HG03064 (cell line): ENCODE measurements at regions not wholly inside any gene's neighbourhood (a gene's known extent, or its start where the extent isn't known, plus 50 kb on each side); places are given as distances from the start of the nearest gene placed in this dataset.
A peak's percentile ranks its signal among the peaks of the same experiment; 100 is the strongest.

Experiments used
- ATAC-seq: cut with Tn5 transposase; IDR thresholded peaks from one replicate; pipeline ENCODE4 v1.9.1; 2021; ENCODE audit warnings: low read depth; ENCODE audit not compliant: unreplicated experiment

DNA sequence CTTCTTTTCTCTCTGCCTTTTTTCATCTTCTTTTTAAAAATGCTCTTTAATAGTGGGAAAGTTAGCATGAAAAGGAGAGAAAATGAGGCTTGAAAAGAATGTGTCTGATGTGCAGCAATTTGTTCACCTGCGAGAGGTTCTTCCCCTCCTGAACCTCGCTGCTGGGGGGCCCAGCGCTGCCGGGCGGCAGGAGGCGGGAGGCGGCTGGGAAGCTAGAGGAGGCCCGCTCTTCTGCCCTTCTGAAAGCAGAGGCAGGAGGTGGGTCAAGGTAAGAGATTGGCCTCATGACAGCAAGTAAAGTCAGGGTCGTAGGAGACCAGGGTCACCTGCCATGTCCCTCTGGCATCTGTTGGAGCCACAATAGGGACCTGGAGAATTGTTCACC lies 78.6 kb upstream of the TNRC6C start:
- no peak for ATAC-seq

DNA sequence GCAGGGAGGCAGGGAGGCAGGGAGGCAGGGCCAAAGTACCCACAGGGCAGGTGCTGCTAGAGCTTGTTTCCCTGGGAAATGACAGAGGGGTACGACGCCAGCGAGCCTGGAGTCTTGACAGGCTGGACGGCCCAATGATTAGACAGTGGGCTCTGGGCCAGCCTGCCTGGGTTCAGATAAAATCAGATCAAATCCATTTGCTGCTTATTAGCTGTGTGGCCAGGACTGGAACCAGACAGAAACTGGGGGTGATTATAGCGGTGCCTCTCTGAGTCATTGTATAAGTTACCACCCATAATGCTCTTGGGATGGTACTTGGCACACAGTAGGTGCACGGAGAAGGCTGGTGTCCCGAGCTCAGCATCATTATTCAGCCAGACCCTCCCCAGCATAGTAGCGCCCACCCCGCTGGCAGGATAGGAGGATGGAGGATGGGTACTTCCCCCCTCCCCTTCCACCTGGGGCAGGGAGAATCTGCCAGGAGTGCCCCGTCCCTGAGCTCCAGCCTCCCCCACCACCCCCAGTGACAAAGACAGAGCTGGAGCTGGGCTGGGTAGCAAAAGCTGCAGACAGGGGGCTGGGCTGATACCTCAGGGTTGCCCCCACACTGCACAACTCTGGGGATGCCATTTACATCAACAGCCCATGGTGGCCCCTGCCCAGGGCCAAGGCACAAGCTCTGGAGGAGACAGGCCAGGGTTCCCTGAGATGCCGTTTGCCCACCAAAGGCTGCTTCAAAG lies 77.6 kb upstream of the TNRC6C start:
- peak; percentile 17 for ATAC-seq

DNA sequence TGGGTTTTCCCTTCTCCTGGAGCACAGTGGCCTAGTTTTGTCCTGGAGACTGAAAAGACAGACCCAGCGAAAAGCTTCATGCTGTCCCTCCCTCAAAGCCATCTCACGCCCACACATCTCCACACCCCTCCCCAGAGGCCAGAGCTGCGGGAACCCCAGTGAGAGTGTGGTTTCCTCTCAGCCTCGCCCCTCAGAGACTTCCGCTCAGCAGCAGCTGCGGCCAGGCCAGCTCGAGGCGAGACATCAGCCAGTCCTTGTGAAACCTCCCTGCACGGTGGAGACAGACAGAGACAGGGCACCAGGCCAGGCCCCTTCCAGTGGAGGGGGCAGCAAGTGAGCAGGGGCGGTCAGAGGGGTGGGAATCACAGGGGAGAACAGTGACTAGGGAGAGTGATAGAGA lies 77.0 kb upstream of the TNRC6C start:
- ATAC-seq: peak; percentile 77

DNA sequence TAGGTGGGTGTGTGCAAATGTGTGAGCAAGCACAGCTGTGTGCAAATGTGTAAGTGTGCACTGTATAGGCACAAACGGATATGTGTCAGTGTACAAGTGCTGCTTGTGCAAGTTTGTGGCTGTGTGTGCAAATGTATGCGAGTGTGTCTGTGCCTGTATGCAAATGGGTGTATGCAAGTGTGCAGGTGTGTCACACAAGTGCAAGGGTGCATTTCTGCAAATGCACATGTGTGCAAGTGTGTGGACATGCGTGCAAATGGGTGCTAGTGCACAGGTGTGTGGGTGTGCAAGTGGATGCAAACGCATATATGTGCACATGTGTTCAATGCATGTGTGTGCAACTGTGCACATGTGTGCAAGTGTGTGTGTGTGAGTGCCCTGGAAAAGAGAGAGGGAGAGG lies 76.5 kb upstream of the TNRC6C start:
- ATAC-seq: no peak

DNA sequence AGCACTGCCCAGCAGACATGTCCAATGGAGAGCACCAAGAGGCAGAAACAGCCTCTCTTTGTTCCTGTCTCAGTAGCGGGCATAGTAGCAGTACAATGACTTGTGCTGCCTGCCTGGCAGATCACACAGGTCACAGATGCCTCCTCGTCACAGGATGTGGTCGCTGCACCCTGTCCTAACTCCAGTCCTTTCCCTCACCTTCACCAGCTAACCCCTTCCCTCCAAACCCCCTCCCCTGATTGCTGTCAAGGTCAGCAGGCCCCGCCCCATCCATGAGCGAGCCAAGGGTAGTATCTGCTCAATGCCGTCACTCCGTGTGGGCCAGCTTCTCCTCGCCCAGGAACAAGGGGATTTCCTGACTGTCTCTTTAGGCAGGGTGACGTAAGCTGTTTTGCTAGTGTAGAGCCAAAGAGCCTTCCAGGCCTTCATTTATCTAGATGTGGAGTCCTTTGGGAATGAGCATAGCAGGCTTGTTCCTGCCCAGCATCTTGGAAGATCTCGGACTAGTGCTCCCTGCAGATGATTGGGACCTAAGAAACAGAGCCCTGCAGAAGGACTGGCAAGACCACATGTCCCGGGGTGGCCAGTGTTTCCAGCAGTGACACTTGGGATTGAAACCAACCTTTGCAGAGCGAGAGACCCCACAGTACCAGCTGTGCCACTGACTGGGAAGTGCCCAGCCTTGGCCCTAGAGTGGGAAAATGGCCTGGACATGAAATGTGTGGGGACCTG lies 75.9 kb upstream of the TNRC6C start:
- ATAC-seq: no peak

DNA sequence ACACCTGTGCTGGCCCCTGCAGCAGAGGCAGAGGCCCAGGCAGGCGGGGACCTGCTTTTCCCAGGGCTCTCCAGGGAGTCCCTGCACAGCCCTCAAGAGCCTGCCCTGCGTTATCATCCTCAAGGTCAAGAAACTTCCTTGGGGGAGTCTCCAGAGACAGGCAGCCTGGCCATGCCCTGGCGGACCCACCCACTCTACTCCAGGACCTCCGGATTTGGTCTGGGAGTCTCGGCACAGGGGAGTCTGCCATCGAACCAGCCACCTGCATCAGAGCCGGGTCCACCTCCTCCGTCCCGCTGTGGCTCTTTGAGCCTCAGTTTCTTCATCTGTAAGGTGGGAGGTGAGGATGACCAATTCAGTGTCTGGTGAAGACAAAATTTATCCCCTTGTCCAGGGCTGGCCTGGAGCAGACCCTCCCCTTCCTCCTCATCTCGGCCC lies 75.3 kb upstream of the TNRC6C start:
- ATAC-seq: no peak

DNA sequence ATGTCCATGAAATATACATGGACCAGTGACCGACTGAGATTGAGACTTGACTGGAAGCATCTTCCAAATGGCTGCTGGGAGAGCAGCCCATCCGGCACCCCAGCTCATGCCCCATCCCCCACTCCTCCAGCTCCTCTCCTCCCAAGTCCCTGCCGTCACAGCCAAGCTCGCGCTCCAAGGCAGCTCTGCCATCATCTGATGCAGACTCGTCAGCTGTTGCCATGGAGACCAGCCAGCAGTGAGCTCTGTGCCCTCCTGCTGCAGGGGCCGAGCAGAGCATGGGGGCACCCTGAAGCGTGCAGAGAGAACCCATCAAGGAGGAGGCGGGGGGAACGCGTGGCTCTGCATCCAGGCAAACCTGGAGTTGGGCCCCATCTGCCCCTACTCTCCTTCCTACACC lies 74.5 kb upstream of the TNRC6C start:
- no peak for ATAC-seq

DNA sequence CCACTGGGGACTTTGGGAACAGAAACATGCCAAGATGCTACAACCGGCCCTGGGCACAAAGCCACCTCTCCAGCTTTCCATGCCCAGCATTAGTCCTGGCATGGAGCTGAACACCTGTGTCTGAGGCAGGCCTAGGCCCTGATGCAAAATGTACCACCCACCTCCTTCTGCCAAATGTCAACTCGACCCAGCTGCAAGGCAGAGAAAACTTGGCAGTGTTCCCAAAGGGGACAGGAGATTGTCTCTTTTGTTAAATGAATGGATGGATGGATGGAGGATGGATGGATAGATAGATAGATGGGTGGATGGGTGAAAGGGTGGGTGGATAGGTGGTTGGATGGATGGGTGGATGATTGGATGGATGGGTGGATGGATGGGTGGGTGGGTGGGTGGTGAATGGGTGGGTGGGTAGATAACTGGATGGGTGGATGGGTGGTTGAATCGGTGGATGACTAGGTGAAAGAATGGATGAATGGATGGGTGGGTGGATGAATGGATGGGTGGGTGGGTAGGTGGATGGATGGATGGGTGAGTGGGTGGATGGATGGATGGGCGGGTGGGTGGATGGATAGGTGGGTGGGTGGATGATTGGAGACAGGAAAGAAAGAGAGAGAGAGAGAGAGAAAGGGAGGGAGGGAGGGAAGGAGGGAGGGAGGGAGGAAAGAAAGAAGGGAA lies 73.4 kb upstream of the TNRC6C start:
- no peak for ATAC-seq

DNA sequence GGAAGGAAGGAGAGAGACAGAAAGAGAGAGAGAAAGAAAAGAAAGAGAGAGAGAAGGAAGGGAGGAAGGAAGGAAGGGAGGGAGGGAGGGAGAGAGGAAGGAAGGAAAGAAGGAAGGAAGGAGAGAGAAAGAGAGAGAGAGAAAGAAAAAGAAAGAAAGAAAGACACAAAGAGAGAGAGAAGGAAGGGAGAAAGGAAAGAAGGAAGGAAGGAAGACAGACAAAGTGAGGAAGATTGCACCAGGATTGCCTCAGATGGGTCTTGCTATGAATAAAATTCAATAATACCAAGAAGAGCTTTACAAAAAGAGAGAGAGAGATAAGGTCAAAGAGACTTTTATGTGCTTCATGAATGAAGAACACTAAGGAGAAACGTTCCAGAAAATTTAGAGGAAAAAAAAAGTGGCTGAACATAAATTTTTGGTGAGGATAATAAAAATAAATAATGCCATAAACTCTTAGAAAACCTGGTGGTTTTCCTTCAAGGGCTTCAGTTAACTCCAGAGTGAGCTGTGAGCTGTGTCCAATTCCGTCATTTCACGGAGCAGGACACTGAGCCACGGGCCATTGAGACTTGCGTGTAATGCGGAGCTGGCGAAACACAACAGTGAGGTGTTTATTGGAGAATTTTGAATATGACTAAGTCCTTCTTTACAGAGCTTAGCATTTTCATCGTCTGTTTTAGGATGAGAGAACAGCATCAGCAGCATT lies 72.7 kb upstream of the TNRC6C start:
- ATAC-seq: no peak

DNA sequence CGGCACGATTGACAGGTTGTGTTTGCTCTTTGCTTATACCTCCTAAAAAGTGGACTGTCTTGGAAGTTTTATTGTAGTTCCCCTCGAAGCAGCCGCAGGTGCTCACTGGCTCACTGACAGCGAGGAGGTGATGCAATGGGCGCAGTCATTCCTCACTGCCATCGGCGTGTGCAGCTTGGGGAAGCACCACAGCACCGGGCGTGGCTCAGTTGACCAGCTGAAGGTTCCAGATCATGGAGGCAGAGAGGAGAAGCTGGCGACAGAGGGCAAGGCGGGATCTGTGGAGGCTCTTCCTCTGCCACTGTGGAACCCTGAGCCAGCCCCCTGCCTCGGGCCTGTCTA lies 72.1 kb upstream of the TNRC6C start:
- no peak for ATAC-seq

DNA sequence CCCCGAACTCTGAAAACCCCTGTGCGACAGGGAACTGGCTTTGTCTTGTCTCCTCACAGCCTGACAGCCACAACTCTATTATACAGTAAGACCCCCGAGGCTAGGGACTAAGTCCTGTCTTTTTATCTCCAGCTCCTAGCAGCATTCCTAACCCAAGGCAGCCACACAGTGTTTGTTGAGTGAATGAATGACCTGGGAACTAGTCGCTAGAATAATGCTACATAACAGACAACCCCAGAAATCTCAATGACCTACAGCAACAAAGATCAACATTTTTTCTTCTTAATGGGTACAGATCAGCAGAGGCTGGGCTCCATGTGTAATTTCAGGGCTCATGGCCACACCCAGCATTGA lies 71.4 kb upstream of the TNRC6C start:
- ATAC-seq: no peak

DNA sequence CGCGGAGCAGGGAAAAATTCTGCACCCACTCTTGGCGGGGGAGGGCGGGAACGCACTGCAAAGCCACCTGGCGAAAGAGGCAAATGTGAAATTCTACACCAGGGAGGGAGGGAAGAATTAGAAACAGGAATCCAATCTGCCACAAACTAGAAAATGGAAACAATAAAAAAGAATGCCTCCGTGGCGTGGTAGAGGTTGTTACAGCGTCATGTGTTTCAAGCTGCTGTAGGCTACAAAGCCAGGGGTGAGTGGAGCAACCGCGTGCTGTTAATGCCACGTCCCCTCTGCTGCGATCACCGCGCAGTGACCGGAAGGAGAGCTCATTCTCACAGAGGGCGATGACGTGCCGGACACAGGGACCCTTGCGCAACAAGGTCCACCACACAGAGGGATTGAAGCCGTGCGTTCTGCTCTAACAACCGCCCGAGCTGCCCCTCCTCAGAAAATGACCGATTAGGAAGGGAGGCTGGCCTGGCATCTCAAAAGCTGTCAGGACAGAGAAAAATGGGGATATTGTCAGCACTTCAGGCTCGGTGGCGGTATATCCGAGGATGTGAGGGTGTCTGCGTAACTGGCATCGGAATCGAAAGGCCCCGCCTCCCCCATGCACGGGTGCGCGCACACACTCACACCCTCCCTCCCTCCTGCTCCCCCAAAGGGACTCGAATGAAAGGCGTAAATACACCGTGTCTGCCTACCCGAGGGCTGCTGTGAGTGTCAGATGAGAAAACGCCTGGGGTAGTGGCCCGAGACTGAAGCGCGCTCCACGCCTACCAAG lies 70.8 kb upstream of the TNRC6C start:
- ATAC-seq: no peak

DNA sequence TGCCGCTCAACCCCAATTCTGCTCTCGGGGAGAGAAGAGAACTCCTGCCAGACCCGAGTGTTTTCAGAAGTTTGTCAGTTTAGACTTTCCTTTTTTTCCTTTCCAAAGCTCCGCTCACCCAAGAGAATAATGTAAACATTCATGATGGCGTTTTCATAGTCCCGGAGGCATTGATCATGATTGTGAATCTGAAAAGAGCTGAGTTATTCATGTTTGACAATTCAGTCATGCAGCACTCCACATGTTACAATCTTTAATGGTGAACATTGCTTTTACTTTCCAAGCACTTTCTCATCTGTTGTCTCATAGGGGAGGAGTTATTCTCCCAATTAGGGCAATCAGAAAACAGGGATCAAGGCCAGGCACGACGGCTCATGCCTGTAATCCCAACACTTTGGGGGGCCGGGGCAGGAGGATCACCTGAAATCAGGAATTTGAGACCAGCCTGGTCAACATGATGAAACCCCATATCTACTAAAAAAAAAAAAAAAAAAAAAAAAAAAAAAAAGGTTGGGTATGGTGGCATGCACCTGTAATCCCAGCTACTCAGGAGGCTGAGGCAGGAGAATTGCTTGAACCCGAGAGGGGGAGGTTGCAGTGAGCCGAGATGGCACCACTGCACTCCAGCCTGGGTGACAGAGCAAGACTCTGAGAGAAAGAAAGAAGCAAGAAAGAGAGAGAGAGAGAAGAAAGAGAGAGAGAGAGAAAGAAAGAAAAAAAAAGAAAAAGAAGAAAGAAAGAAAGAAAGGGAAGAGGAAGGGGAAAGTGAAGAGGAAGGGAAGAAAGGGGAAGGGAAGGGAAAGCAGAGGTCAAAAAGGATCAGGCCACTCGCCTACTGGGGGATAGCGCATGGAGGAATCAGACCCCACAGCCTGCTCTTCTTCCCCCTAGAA lies 70.0 kb upstream of the TNRC6C start:
- no peak for ATAC-seq

DNA sequence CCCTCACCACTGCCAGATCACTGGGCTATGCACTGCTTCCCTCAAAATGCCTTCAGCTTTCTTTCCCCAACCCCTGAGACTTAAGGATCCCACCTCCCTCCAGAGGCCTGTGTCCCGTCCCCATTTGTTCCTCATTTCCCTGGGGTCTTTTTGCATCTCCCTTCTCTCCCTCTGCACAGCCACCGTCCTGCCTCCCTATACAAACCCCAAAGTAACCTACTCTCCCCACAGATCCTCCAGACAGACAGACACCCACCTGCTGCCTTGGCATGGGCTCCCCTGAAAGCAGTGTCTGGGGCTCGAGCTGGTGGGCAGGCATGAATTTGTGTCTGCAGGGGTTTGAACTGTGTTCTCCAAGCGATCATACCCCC lies 69.4 kb upstream of the TNRC6C start:
- ATAC-seq: no peak

DNA sequence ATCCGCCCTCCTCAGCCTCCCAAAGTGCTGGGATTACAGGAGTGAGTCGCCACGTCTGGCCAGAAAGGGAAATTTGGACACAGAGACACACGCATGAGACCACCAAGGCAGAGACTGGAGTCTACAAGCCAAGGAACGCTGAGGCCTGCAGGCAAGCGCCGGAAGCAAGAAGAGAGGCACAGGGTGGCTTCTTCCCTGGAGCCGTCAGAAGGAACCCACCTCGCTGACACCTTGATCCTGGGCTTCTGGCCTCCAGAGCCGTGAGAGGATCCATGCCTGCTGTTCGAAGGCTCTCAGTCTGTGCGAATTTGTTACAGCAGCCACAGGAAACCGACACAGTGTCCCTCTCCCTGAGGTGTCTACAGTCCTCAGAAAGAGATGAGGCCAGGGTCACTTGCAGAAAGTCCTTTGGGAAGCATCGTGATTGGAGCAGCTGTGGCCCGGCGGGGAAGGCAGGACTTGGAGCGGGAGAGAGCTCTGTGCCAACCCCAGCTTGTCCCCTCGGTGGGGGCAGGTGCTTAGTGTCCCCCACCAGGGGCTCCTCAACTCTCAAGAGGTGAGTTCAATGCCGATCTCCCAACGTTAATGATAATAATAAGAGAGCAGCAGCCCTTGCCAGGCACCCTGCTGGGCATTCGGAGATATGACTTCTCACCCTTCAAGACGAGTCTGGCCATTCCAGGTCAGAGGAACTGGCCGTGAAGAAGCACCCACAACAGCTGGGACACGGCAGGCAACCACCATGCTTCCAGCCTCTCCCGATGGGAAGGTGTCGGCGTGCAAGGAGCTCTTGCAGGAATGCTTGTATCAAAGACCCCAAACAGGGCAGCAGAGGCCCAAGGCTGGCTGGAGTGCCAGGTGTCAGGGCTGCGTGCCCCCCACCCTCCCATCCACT lies 68.4 kb upstream of the TNRC6C start:
- ATAC-seq: no peak

DNA sequence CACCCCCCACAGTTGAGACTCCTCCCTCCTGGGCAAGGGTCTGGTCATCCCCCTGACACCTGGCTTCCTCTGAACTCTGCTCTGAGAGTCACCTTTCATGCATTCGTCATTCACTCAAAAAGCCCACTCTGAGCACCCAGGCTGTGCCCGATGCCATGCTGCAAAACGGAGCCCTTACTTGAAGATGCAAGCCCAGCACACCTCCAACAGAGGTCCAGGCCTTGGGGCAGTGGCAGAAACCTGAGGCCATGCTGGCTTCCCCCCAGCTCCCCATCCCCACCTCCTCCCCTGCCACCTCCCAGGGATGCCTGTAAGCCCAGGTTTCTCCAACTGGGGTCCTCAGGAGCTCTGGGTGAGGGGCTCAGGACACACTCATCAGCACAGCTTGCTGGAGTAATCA lies 67.7 kb upstream of the TNRC6C start:
- no peak for ATAC-seq

DNA sequence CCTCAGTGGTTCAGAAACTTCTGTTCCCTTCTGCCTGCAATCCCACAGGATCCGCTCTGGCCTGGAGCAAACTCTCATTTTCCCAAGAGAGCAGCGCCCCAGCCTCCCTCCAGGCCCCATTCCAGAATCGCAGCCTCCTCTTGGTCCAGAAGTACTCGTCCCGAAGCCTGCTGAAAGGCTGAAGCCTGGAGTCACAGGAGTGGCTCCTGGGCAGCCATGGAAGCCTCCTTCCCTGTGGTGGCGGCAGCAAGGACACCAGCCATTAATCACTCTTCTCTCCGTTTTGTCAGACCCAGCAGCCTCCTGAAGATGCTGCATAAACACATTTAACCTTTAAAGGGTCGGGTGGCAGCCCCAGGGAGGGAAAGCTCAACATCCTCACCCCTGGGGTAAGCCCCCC lies 66.9 kb upstream of the TNRC6C start:
- ATAC-seq: no peak

DNA sequence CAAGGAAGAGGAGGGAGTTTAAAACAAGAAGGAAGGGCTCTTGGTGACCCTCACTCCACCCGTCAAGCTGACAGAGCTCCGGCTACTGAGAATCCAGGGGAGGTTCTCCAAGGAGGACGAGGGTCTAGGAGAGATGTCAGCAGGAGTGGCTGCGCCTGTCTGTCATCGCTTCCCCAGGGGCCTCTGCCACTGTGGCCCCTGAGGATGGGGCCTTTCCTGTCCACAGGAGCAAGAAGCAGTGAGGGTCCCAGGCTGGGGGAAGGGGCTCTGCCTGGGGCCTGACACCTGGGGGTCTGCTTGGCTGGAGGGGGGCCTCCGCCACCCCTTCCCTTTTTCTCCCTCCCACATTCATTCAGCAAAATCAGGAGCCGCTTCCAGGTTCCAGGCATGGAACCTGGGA lies 66.5 kb upstream of the TNRC6C start:
- no peak for ATAC-seq
